ENCODE measurements at regions not wholly inside any gene's neighbourhood (a gene's known extent, or its start where the extent isn't known, plus 50 kb on each side); places are given as distances from the start of the nearest gene placed in this dataset.
"Not testable (repeated sequence)": the region's sequence is repeated elsewhere in the genome, so short reads cannot be mapped to it uniquely, and the experiment has no call there.

DNA sequence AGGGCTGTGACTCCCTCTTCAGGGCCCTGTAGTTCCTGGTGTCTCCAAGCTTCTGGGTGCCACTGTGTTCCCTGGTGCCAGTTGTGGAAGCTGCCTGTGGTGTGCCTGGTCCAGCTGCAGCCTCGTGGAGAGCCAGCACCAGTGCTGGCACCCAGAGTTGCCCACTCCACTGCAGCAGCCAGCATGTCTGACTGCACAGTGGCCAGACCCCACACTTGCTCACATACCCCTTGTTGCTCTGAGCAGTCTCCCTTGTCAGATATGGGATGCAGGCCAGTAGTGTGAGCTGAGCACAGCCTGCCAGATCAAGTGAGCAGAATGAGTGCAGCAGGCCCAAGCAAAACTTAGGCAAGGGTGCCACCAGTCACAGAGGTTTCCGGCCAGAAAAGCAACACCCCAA lies 108.6 kb downstream of the ZMAT1 start:
- no peak overlapping the region for H3K4me3 ChIP-seq
- ATAC-seq = no peak
- H3K4me1 ChIP-seq = no peaks in the 10 kb centered on the region
- no peaks in the 10 kb centered on the region for H3K27me3 ChIP-seq
- TF ChIP-seq EP300 (IDR thresholded peaks at IDR 0.05) (no peak), POLR2AphosphoS5 (IDR thresholded peaks at IDR 0.05) (no peak), POLR2A (IDR thresholded peaks at IDR 0.05) (no peak)
- TF ChIP-seq, protein P1, sequence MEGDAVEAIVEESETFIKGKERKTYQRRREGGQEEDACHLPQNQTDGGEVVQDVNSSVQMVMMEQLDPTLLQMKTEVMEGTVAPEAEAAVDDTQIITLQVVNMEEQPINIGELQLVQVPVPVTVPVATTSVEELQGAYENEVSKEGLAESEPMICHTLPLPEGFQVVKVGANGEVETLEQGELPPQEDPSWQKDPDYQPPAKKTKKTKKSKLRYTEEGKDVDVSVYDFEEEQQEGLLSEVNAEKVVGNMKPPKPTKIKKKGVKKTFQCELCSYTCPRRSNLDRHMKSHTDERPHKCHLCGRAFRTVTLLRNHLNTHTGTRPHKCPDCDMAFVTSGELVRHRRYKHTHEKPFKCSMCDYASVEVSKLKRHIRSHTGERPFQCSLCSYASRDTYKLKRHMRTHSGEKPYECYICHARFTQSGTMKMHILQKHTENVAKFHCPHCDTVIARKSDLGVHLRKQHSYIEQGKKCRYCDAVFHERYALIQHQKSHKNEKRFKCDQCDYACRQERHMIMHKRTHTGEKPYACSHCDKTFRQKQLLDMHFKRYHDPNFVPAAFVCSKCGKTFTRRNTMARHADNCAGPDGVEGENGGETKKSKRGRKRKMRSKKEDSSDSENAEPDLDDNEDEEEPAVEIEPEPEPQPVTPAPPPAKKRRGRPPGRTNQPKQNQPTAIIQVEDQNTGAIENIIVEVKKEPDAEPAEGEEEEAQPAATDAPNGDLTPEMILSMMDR (IDR thresholded peaks at IDR 0.05) = no peak
- no peaks in the 10 kb centered on the region for H3K9me3 ChIP-seq
- no peaks in the 10 kb centered on the region for H3K36me3 ChIP-seq
- WGBS, 2 donors (ENCODE audit: low coverage in 1 of 2) = 100% methylated on average over 1 of the region's 2 CpGs; no CpG with 5 or more reads in 1 of the 2 donors
- no peak overlapping the region for H3K27ac ChIP-seq

DNA sequence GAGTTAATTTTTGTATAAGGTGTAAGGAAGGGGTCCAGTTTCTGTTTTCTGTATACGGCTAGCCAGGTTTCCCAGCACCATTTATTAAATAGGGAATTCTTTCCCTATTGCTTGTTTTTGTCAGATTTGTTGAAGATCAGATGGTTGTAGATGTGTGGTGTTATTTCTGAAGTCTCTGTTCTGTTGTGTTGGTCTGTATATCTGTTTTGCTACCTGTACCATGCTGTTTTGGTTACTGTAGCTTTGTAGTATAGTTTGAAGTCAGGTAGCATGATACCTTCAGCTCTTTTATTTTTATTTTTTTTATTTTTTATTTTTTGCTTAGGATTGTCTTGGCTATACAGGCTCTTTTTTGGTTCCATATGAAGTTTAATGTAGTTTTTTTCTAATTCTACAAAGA lies 114.1 kb downstream of the ZMAT1 start:
- not testable (repeated sequence) for H3K27ac ChIP-seq, H3K4me3 ChIP-seq, H3K36me3 ChIP-seq, H3K9me3 ChIP-seq, H3K4me1 ChIP-seq, H3K27me3 ChIP-seq, ATAC-seq
- 78 to 83% methylated on average over 1 of the region's 1 CpG for WGBS, 2 donors (ENCODE audit: low coverage in 1 of 2)

DNA sequence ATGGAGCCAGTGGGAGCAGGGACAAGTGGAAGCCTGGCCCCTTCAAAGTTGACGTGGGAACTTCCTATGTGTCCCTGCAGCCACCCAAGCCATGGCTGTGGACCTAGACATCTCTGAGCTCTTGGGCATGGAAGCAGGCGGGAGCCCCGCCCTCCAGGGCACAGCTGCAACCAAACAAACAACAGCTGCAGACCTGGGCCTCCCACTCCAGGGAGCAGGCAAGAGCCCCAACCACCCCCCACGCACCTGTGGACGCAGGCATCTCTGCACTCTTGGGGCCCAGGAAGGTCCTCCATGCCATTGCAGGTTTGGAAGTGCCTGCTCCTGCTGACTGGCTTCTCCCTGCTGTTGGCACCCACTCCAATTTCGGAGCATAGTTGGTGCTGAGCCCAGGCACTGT lies 118.6 kb downstream of the ZMAT1 start:
- Histone ChIP-seq H3K9me3 (no peaks in the 10 kb centered on the region), H3K4me1 (no peaks in the 10 kb centered on the region), H3K4me3 (no peak overlapping the region), H3K36me3 (no peaks in the 10 kb centered on the region), H3K27ac (no peak overlapping the region), H3K27me3 (no peaks in the 10 kb centered on the region)
- no peak for ATAC-seq
- WGBS, 2 donors (ENCODE audit: low coverage in 1 of 2) = no CpG with 5 or more reads among the region's 6 CpGs
- TF ChIP-seq, protein P1 (IDR thresholded peaks at IDR 0.05) = no peak
- no peak for TF ChIP-seq EP300 (IDR thresholded peaks at IDR 0.05)
- TF ChIP-seq POLR2A (IDR thresholded peaks at IDR 0.05) = no peak
- no peak for TF ChIP-seq POLR2AphosphoS5 (IDR thresholded peaks at IDR 0.05)

DNA sequence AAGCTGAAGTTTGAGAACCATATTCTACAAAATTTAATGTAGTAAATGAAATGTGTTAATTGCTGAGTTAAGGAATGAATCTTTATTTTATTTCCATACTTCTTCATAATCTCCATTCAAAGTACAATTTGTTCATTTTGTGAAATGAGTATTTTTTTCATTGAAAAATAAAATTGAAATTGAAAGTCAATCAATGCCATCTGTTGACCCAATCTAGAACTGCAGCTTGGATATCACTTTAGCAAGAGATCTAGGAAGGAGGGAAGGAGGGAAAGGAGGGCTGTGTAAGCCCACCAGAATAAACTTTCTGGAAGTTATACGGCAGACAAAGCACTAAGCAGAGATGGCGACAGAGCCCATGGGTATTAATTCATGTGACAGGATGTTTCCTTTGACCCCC lies 128.4 kb downstream of the ZMAT1 start:
- H3K27ac ChIP-seq = no peak overlapping the region
- TF ChIP-seq POLR2AphosphoS5 (IDR thresholded peaks at IDR 0.05) (no peak), EP300 (IDR thresholded peaks at IDR 0.05) (no peak), POLR2A (IDR thresholded peaks at IDR 0.05) (no peak)
- TF ChIP-seq, protein P1 (IDR thresholded peaks at IDR 0.05) = peak in 3 of 4 experiments; percentile 8 to 43 (median 13)
- H3K4me3 ChIP-seq = no peak overlapping the region
- no peak for ATAC-seq
- 0 to 23% methylated on average over 2 of the region's 2 CpGs for WGBS, 2 donors (ENCODE audit: low coverage in 1 of 2)
- H3K4me1 ChIP-seq = peaks cover 0 to 4% (median 0%) of the 10 kb centered on the region in 3 donors
- H3K36me3 ChIP-seq = no peaks in the 10 kb centered on the region
- no peaks in the 10 kb centered on the region for H3K9me3 ChIP-seq
- H3K27me3 ChIP-seq = no peaks in the 10 kb centered on the region

GRCh38 chrX:101799387-101799786 lies 132.4 kb downstream of the ZMAT1 start:
- Histone ChIP-seq H3K36me3 (no peaks in the 10 kb centered on the region), H3K4me1 (peaks cover 0 to 4% (median 0%) of the 10 kb centered on the region in 3 donors), H3K4me3 (no peak overlapping the region), H3K9me3 (no peaks in the 10 kb centered on the region), H3K27ac (no peak overlapping the region), H3K27me3 (no peaks in the 10 kb centered on the region)
- ATAC-seq = peak; percentile 89
- 0 to 28% methylated on average over 2 of the region's 3 CpGs for WGBS, 2 donors (ENCODE audit: low coverage in 1 of 2)
- TF ChIP-seq, protein P1 (IDR thresholded peaks at IDR 0.05) = peak; percentile 35 to 84 (median 70)
- TF ChIP-seq POLR2AphosphoS5 (IDR thresholded peaks at IDR 0.05) = no peak

Data from gastroesophageal sphincter (tissue), 4 donors.